D721Med (cell line): ENCODE measurements at regions not wholly inside any gene's neighbourhood (a gene's known extent, or its start where the extent isn't known, plus 50 kb on each side); places are given as distances from the start of the nearest gene placed in this dataset.

Source experiments
- DNase-seq: peaks from one replicate; pipeline ENCODE4 v3.0.0; 2011; ENCODE audit warnings: low spot score; ENCODE audit not compliant: insufficient read length
- FAIRE-seq: peaks from 2 replicates; lab custom pipeline; 2011; peaks lifted over from hg19 to GRCh38; lab: Jason Lieb, UNC
- CTCF ChIP-seq: IDR thresholded peaks from 2 replicates; pipeline ENCODE4 v1.5.1; 2012; ENCODE audit warnings: mild to moderate bottlenecking, control low read depth; ENCODE audit not compliant: insufficient read depth; ENCODE audit errors: missing control alignments

- DNase-seq (no peak), FAIRE-seq (no peak)
- TF ChIP-seq CTCF = no peak
Measured at GRCh38 chr4:180852738-180853137, 1390.5 kb upstream of the TENM3 start.

GRCh38 chr4:180855184-180855583 is 1388.0 kb upstream of the TENM3 start:
- no peak for TF ChIP-seq CTCF
- DNase-seq (no peak), FAIRE-seq (no peak)

- no peak for DNase-seq
- no peak for TF ChIP-seq CTCF
- no peak for FAIRE-seq
Measured at GRCh38 chr4:180860089-180860720, 1383.0 kb upstream of the TENM3 start.

- FAIRE-seq = no peak
- no peak for TF ChIP-seq CTCF
- DNase-seq = no peak
Measured at GRCh38 chr4:180861651-180862050, 1381.6 kb upstream of the TENM3 start.

GRCh38 chr4:180866933-180867643 is 1376.1 kb upstream of the TENM3 start:
- no peak for TF ChIP-seq CTCF
- FAIRE-seq = no peak
- no peak for DNase-seq

- FAIRE-seq = no peak
- DNase-seq = no peak
- TF ChIP-seq CTCF = no peak
Measured at GRCh38 chr4:180870623-180871022, 1372.6 kb upstream of the TENM3 start.

GRCh38 chr4:180898305-180898704 is 1344.9 kb upstream of the TENM3 start:
- DNase-seq (no peak), FAIRE-seq (no peak)
- no peak for TF ChIP-seq CTCF
